Endothelial cell of umbilical vein (primary cell): ENCODE measurements at regions not wholly inside any gene's neighbourhood (a gene's known extent, or its start where the extent isn't known, plus 50 kb on each side); places are given as distances from the start of the nearest gene placed in this dataset.

ENCODE experiments used
- BruUV-seq: library from RNA; stranded (reverse); fragments of 400-500 nt; replicated peaks from 2 replicates; lab custom pipeline; 2021; lab: Mats Ljungman, UMichigan
- CTCF ChIA-PET: fragments of 300-600, 350-600 bp; sonication (Branson Sonifier 250); formaldehyde crosslinking; loops from one replicate; lab custom pipeline; 2021; ENCODE audit warnings: antibody characterized with exemption, inconsistent platforms; lab: Charles Lee
- POLR2A ChIA-PET: fragments of 300-600, 350-600 bp; sonication (Branson Sonifier 250); formaldehyde crosslinking; loops from one replicate; lab custom pipeline; 2021; ENCODE audit warnings: antibody characterized with exemption, inconsistent platforms; lab: Charles Lee
- DNase-seq: peaks from one replicate; pipeline ENCODE4 v3.0.0-alpha.2; 2011; ENCODE audit warnings: low read depth, low spot score
- FAIRE-seq: peaks from 2 replicates; lab custom pipeline; 2011; peaks lifted over from hg19 to GRCh38; lab: Jason Lieb, UNC
- H2AFZ ChIP-seq: 2 replicates; pipeline ENCODE4 v1.6.0; 2012; ENCODE audit warnings: low read depth, low read length, control low read depth, inconsistent platforms
- H3K27ac ChIP-seq: 2 replicates; pipeline ENCODE4 v1.5.1; 2011; ENCODE audit warnings: low read depth, mild to moderate bottlenecking, control low read depth, low read length, moderate library complexity; ENCODE audit not compliant: insufficient read depth
- H3K27me3 ChIP-seq, 2 experiments: 2 replicates each; pipeline versions ENCODE4 v1.6.0 to v1.6.1; 2011; ENCODE audit warnings: low read length in 2 of 2, mixed read lengths in 1 of 2; ENCODE audit not compliant: control insufficient read depth in 2 of 2, insufficient read depth in 2 of 2
- H3K36me3 ChIP-seq, 2 experiments: 2 replicates in 1 of 2; 3 replicates in 1 of 2; pipeline ENCODE4 v1.5.1; 2011; ENCODE audit warnings: low read length in 2 of 2, mild to moderate bottlenecking in 1 of 2, moderate library complexity in 1 of 2; ENCODE audit not compliant: control insufficient read depth in 2 of 2, insufficient read depth in 2 of 2; ENCODE audit errors: extremely low read depth in 1 of 2
- H3K4me1 ChIP-seq: 3 replicates; pipeline ENCODE4 v1.5.1; 2011; ENCODE audit warnings: mild to moderate bottlenecking, low read length; ENCODE audit not compliant: control insufficient read depth, insufficient read depth; ENCODE audit errors: extremely low read depth
- H3K4me2 ChIP-seq: 2 replicates; pipeline ENCODE4 v1.6.1; 2011; ENCODE audit warnings: low read length, control low read depth, mixed read lengths; ENCODE audit not compliant: insufficient read depth
- H3K4me3 ChIP-seq, 3 experiments: fragments of 200-600 bp in 1 of 3; sonication (generic), shearing (Covaris generic) in 1 of 3; replicated peaks in 1 of 3; 2 replicates each; pipeline ENCODE4 v1.5.1; 2011 to 2016; ENCODE audit warnings: control low read depth in 3 of 3, low read length in 3 of 3, mild to moderate bottlenecking in 2 of 3, inconsistent platforms in 1 of 3, low read depth in 1 of 3, moderate library complexity in 1 of 3; ENCODE audit not compliant: insufficient read depth in 1 of 3
- H3K79me2 ChIP-seq: 2 replicates; pipeline ENCODE4 v1.6.0; 2012; ENCODE audit warnings: low read length, inconsistent platforms; ENCODE audit not compliant: control insufficient read depth, insufficient read depth
- H3K9ac ChIP-seq: replicated peaks from 2 replicates; pipeline ENCODE3; 2011; ENCODE audit warnings: low read length, control low read depth; ENCODE audit not compliant: insufficient read depth; ENCODE audit errors: extremely low read depth
- H3K9me1 ChIP-seq: replicated peaks from 3 replicates; pipeline ENCODE4 v1.6.0; 2011; ENCODE audit warnings: mild to moderate bottlenecking, low read length; ENCODE audit not compliant: control insufficient read depth, insufficient read depth; ENCODE audit errors: extremely low read depth
- H3K9me3 ChIP-seq: replicated peaks from 2 replicates; pipeline ENCODE4 v1.5.1; 2012; ENCODE audit warnings: low read length, inconsistent platforms; ENCODE audit not compliant: control insufficient read depth, insufficient read depth
- H4K20me1 ChIP-seq: replicated peaks from 2 replicates; pipeline ENCODE3; 2011; ENCODE audit warnings: mild to moderate bottlenecking, low read length; ENCODE audit not compliant: control insufficient read depth, insufficient read depth; ENCODE audit errors: extremely low read depth
- CTCF ChIP-seq, 2 donors: IDR thresholded peaks; 1 replicate in 1 of 2; 2 replicates in 1 of 2; pipeline ENCODE4 v1.5.1; 2011; ENCODE audit warnings: low read length in 2 of 2, mild to moderate bottlenecking in 2 of 2, moderate library complexity in 2 of 2, control low read depth in 1 of 2, inconsistent platforms in 1 of 2, low read depth in 1 of 2; ENCODE audit not compliant: insufficient read depth in 1 of 2; ENCODE audit errors: extremely low read depth in 1 of 2
- EZH2 ChIP-seq: IDR thresholded peaks from 2 replicates; pipeline ENCODE4 v1.6.1; 2012; ENCODE audit warnings: borderline replicate concordance, low read depth, mild to moderate bottlenecking, moderate library complexity, low read length, inconsistent platforms; ENCODE audit not compliant: severe bottlenecking
- FOS ChIP-seq: IDR thresholded peaks from 2 replicates; pipeline ENCODE4 v1.6.1; 2011; ENCODE audit warnings: mild to moderate bottlenecking, low read length, moderate library complexity, borderline replicate concordance; ENCODE audit not compliant: insufficient read depth
- GATA2 ChIP-seq: IDR thresholded peaks from 2 replicates; pipeline ENCODE4 v1.7.0; 2011; ENCODE audit warnings: low read depth, mild to moderate bottlenecking, moderate library complexity, mixed read lengths, low read length; ENCODE audit not compliant: insufficient read length, insufficient read depth
- JUN ChIP-seq: IDR thresholded peaks from 2 replicates; pipeline ENCODE4 v1.6.1; 2011; ENCODE audit warnings: borderline replicate concordance, low read depth; ENCODE audit not compliant: insufficient read length, insufficient read depth
- MAX ChIP-seq: IDR thresholded peaks from 2 replicates; pipeline ENCODE4 v1.6.1; 2011; ENCODE audit not compliant: insufficient read depth, insufficient read length
- MYC ChIP-seq: IDR thresholded peaks from one replicate; pipeline ENCODE4 v1.6.1; 2011; ENCODE audit warnings: mild to moderate bottlenecking, low read depth, low read length
- POLR2A ChIP-seq: IDR thresholded peaks from 2 replicates; pipeline ENCODE4 v1.6.1; 2012; ENCODE audit warnings: low read depth, mild to moderate bottlenecking, control low read depth, low read length
- POLR2AphosphoS5 ChIP-seq: IDR thresholded peaks from 2 replicates; pipeline ENCODE4 v1.6.1; 2012; ENCODE audit warnings: low read depth, mild to moderate bottlenecking, control low read depth, low read length, moderate library complexity; ENCODE audit not compliant: insufficient read depth
- dilution Hi-C: fragments of 300-500 bp; cut with MboI; formaldehyde crosslinking; loops from one replicate; pipeline ENCODE4 v1.15.0; 2019; ENCODE audit warnings: low sequenced_read_pairs; ENCODE audit not compliant: extremely low pct_ligation_motif_present
- intact Hi-C: fragments of 100-400 bp; cut with micrococcal nuclease; formaldehyde crosslinking; loops from one replicate; pipeline ENCODE4 v1.10.0; 2022

- FAIRE-seq (no peak), DNase-seq (no peak)
- H3K9ac ChIP-seq = no peak overlapping the region
- no TSS peak for BruUV-seq
- no peak overlapping the region for H3K27ac ChIP-seq
- dilution Hi-C loops = no loop called here
- no peaks in the 10 kb centered on the region for H4K20me1 ChIP-seq
- no peaks in the 10 kb centered on the region for H3K27me3 ChIP-seq
- no peaks in the 10 kb centered on the region for H3K9me1 ChIP-seq
- H2AFZ ChIP-seq = no peak overlapping the region
- H3K4me1 ChIP-seq = no peaks in the 10 kb centered on the region
- H3K4me2 ChIP-seq = no peak overlapping the region
- no peak overlapping the region for H3K4me3 ChIP-seq
- CTCF ChIA-PET = no interaction called here
- H3K36me3 ChIP-seq = no peaks in the 10 kb centered on the region
- intact Hi-C loops = no loop called here
- TF ChIP-seq FOS (no peak), CTCF (IDR thresholded peaks at IDR 0.05; ENCODE audit: extremely low read depth in 1 of 2, insufficient read depth in 1 of 2, low read depth in 1 of 2, low read length in 2 of 2) (no peak), JUN (no peak), POLR2AphosphoS5 (no peak), MYC (no peak), GATA2 (no peak), MAX (no peak), EZH2 (no peak), POLR2A (no peak)
- no peaks in the 10 kb centered on the region for H3K79me2 ChIP-seq
- H3K9me3 ChIP-seq = peaks cover 4% of the 10 kb centered on the region
- POLR2A ChIA-PET = no interaction called here
Measured at GRCh38 chr13:85469320-85469719, 329.9 kb downstream of the SLITRK6 start.
